ENCODE measurements at regions not wholly inside any gene's neighbourhood (a gene's known extent, or its start where the extent isn't known, plus 50 kb on each side); places are given as distances from the start of the nearest gene placed in this dataset.

GRCh38 chr2:144279165-144279564 lies 240.8 kb downstream of the ZEB2 start:
- FAIRE-seq, result no peak
- TF ChIP-seq POLR2AphosphoS5 (IDR thresholded peaks at IDR 0.05; ENCODE audit: low read depth, low read length) (no peak), POLR2A (IDR thresholded peaks at IDR 0.05; ENCODE audit: low read depth, low read length) (no peak), TAF1 (IDR thresholded peaks at IDR 0.05; ENCODE audit: borderline replicate concordance, low read depth, low read length) (no peak)

GRCh38 chr2:144277622-144278354 lies 242.1 kb downstream of the ZEB2 start:
- no peak for FAIRE-seq
- no peak for DNase-seq (ENCODE audit: insufficient read length)
- TF ChIP-seq TAF1 (IDR thresholded peaks at IDR 0.05; ENCODE audit: borderline replicate concordance, low read depth, low read length), result no peak
- no peak for TF ChIP-seq POLR2AphosphoS5 (IDR thresholded peaks at IDR 0.05; ENCODE audit: low read depth, low read length)
- TF ChIP-seq POLR2A (IDR thresholded peaks at IDR 0.05; ENCODE audit: low read depth, low read length), result no peak

More at GRCh38 chr2:144279165-144279564, 240.8 kb downstream of the ZEB2 start:
- DNase-seq (ENCODE audit: insufficient read length), result no peak

- TF ChIP-seq POLR2A (IDR thresholded peaks at IDR 0.05; ENCODE audit: low read depth, low read length), result no peak
- no peak for TF ChIP-seq TAF1 (IDR thresholded peaks at IDR 0.05; ENCODE audit: borderline replicate concordance, low read depth, low read length)
- no peak for TF ChIP-seq POLR2AphosphoS5 (IDR thresholded peaks at IDR 0.05; ENCODE audit: low read depth, low read length)
- FAIRE-seq (peak; percentile 63), DNase-seq (ENCODE audit: insufficient read length) (no peak)
Measured at GRCh38 chr2:144275340-144275739, 244.6 kb downstream of the ZEB2 start.

- no peak for TF ChIP-seq POLR2AphosphoS5 (IDR thresholded peaks at IDR 0.05; ENCODE audit: low read depth, low read length)
- no peak for TF ChIP-seq POLR2A (IDR thresholded peaks at IDR 0.05; ENCODE audit: low read depth, low read length)
- no peak for TF ChIP-seq TAF1 (IDR thresholded peaks at IDR 0.05; ENCODE audit: borderline replicate concordance, low read depth, low read length)
- FAIRE-seq, result no peak
- DNase-seq (ENCODE audit: insufficient read length), result no peak
Measured at GRCh38 chr2:144274131-144274530, 245.8 kb downstream of the ZEB2 start.

GRCh38 chr2:144270951-144271350 lies 249.0 kb downstream of the ZEB2 start:
- no peak for TF ChIP-seq TAF1 (IDR thresholded peaks at IDR 0.05; ENCODE audit: borderline replicate concordance, low read depth, low read length)
- no peak for TF ChIP-seq POLR2AphosphoS5 (IDR thresholded peaks at IDR 0.05; ENCODE audit: low read depth, low read length)
- TF ChIP-seq POLR2A (IDR thresholded peaks at IDR 0.05; ENCODE audit: low read depth, low read length), result no peak
- FAIRE-seq, result no peak

GRCh38 chr2:144268036-144268678 lies 251.8 kb downstream of the ZEB2 start:
- no peak for TF ChIP-seq POLR2A (IDR thresholded peaks at IDR 0.05; ENCODE audit: low read depth, low read length)
- FAIRE-seq (peak; percentile 44), DNase-seq (ENCODE audit: insufficient read length) (no peak)

More at GRCh38 chr2:144270951-144271350, 249.0 kb downstream of the ZEB2 start:
- no peak for DNase-seq (ENCODE audit: insufficient read length)

GRCh38 chr2:144267239-144267638 lies 252.7 kb downstream of the ZEB2 start:
- peak; percentile 8 for DNase-seq (ENCODE audit: insufficient read length)
- peak; percentile 88 for FAIRE-seq
- no peak for TF ChIP-seq TAF1 (IDR thresholded peaks at IDR 0.05; ENCODE audit: borderline replicate concordance, low read depth, low read length)

- TF ChIP-seq TAF1 (IDR thresholded peaks at IDR 0.05; ENCODE audit: borderline replicate concordance, low read depth, low read length), result no peak
- no peak for TF ChIP-seq POLR2A (IDR thresholded peaks at IDR 0.05; ENCODE audit: low read depth, low read length)
- no peak for TF ChIP-seq POLR2AphosphoS5 (IDR thresholded peaks at IDR 0.05; ENCODE audit: low read depth, low read length)
- no peak for DNase-seq (ENCODE audit: insufficient read length)
Measured at GRCh38 chr2:144265654-144266053, 254.3 kb downstream of the ZEB2 start.

GRCh38 chr2:144261966-144262365 lies 258.0 kb downstream of the ZEB2 start:
- TF ChIP-seq TAF1 (IDR thresholded peaks at IDR 0.05; ENCODE audit: borderline replicate concordance, low read depth, low read length) (no peak), POLR2AphosphoS5 (IDR thresholded peaks at IDR 0.05; ENCODE audit: low read depth, low read length) (no peak), POLR2A (IDR thresholded peaks at IDR 0.05; ENCODE audit: low read depth, low read length) (no peak)
- DNase-seq (ENCODE audit: insufficient read length) (no peak), FAIRE-seq (no peak)

More at GRCh38 chr2:144265654-144266053, 254.3 kb downstream of the ZEB2 start:
- FAIRE-seq, result peak; percentile 48

- FAIRE-seq, result peak; percentile 67
- no peak for TF ChIP-seq POLR2A (IDR thresholded peaks at IDR 0.05; ENCODE audit: low read depth, low read length)
- TF ChIP-seq TAF1 (IDR thresholded peaks at IDR 0.05; ENCODE audit: borderline replicate concordance, low read depth, low read length), result no peak
- TF ChIP-seq POLR2AphosphoS5 (IDR thresholded peaks at IDR 0.05; ENCODE audit: low read depth, low read length), result no peak
- no peak for DNase-seq (ENCODE audit: insufficient read length)
Measured at GRCh38 chr2:144261336-144261735, 258.6 kb downstream of the ZEB2 start.

- TF ChIP-seq POLR2A (IDR thresholded peaks at IDR 0.05; ENCODE audit: low read depth, low read length) (no peak), TAF1 (IDR thresholded peaks at IDR 0.05; ENCODE audit: borderline replicate concordance, low read depth, low read length) (no peak), POLR2AphosphoS5 (IDR thresholded peaks at IDR 0.05; ENCODE audit: low read depth, low read length) (no peak)
- no peak for FAIRE-seq
- DNase-seq (ENCODE audit: insufficient read length), result no peak
Measured at GRCh38 chr2:144259332-144259731, 260.6 kb downstream of the ZEB2 start.

GRCh38 chr2:144258154-144258553 lies 261.8 kb downstream of the ZEB2 start:
- TF ChIP-seq POLR2AphosphoS5 (IDR thresholded peaks at IDR 0.05; ENCODE audit: low read depth, low read length) (no peak), TAF1 (IDR thresholded peaks at IDR 0.05; ENCODE audit: borderline replicate concordance, low read depth, low read length) (no peak), POLR2A (IDR thresholded peaks at IDR 0.05; ENCODE audit: low read depth, low read length) (no peak)
- FAIRE-seq, result no peak
- no peak for DNase-seq (ENCODE audit: insufficient read length)
